Kidney (tissue), 13 donors: ENCODE measurements at regions not wholly inside any gene's neighbourhood (a gene's known extent, or its start where the extent isn't known, plus 50 kb on each side); places are given as distances from the start of the nearest gene placed in this dataset.

Experiments used
- DNase-seq, 5 donors: peaks; one replicate each; pipeline ENCODE4 v3.0.0-alpha.2; 2013 to 2020
- FAIRE-seq: peaks from 2 replicates; lab custom pipeline; 2012; peaks lifted over from hg19 to GRCh38; lab: Jason Lieb, UNC
- H3K27ac ChIP-seq, 2 donors: one replicate each; pipeline ENCODE4 v1.7.0; 2013; ENCODE audit warnings: low read depth in 2 of 2, low read length in 2 of 2, inconsistent platforms in 1 of 2
- H3K27me3 ChIP-seq: one replicate; pipeline ENCODE4 v1.7.1; 2013; ENCODE audit warnings: low read length, inconsistent platforms; ENCODE audit not compliant: control insufficient read depth, insufficient read depth
- H3K36me3 ChIP-seq, 3 donors: one replicate each; pipeline versions ENCODE4 v1.7.0 to v1.7.1; 2013; ENCODE audit warnings: low read length in 3 of 3, control low read depth in 1 of 3, inconsistent platforms in 1 of 3; ENCODE audit not compliant: insufficient read depth in 3 of 3, control insufficient read depth in 2 of 3
- H3K4me1 ChIP-seq, 3 donors: one replicate each; pipeline versions ENCODE4 v1.7.0 to v1.7.1; 2013; ENCODE audit warnings: low read length in 3 of 3, inconsistent platforms in 1 of 3, low read depth in 1 of 3; ENCODE audit not compliant: control insufficient read depth in 2 of 3, insufficient read depth in 2 of 3
- H3K4me3 ChIP-seq, 3 donors: one replicate each; pipeline versions ENCODE4 v1.7.0 to v1.8.1; 2013; ENCODE audit warnings: low read length in 3 of 3, control low read depth in 1 of 3, inconsistent platforms in 1 of 3
- H3K9ac ChIP-seq, 3 donors: one replicate each; pipeline versions ENCODE4 v1.7.0 to v1.7.1; 2013; ENCODE audit warnings: low read length in 3 of 3, control low read depth in 1 of 3, inconsistent platforms in 1 of 3
- H3K9me3 ChIP-seq, 3 donors: one replicate each; pipeline versions ENCODE4 v1.7.0 to v1.7.1; 2013; ENCODE audit warnings: low read length in 3 of 3, control low read depth in 1 of 3, inconsistent platforms in 1 of 3; ENCODE audit not compliant: control insufficient read depth in 2 of 3, insufficient read depth in 1 of 3
- CTCF ChIP-seq: IDR thresholded peaks from 3 replicates; pipeline ENCODE4 v1.5.1; 2012; ENCODE audit warnings: mild to moderate bottlenecking, moderate library complexity, borderline replicate concordance; ENCODE audit not compliant: insufficient read depth; ENCODE audit errors: extremely low read depth
- intact Hi-C: fragments of 100-400 bp; cut with DNase I; formaldehyde crosslinking; loops from one replicate; pipeline ENCODE4 v1.11.1; 2022
- donor health status: control.
- donor health status: control.
- donor health status: control.
- donor health status: control.
- donor health status: control.
- donor health status: DM: yes; HTN: yes; CAD: no.
- donor health status: Normal renal cell carcinoma (clear cell type).

- no peak for FAIRE-seq
- no peak for TF ChIP-seq CTCF
Measured at GRCh38 chr5:110338341-110339083, 388.0 kb downstream of the TMEM232 start.

GRCh38 chr5:110339399-110339798 lies 387.1 kb downstream of the TMEM232 start:
- DNase-seq (no peak), FAIRE-seq (no peak)
- Histone ChIP-seq H3K27me3 (no peaks in the 10 kb centered on the region), H3K4me1 (no peaks in the 10 kb centered on the region), H3K36me3 (no peaks in the 10 kb centered on the region), H3K9me3 (no peaks in the 10 kb centered on the region), H3K4me3 (no peak overlapping the region), H3K27ac (no peak overlapping the region), H3K9ac (no peak overlapping the region)
- intact Hi-C loops, result no loop called here
- no peak for TF ChIP-seq CTCF

More at GRCh38 chr5:110338341-110339083, 388.0 kb downstream of the TMEM232 start:
- H3K36me3 ChIP-seq, result no peaks in the 10 kb centered on the region
- H3K9me3 ChIP-seq, result no peaks in the 10 kb centered on the region
- H3K27me3 ChIP-seq, result no peaks in the 10 kb centered on the region
- H3K9ac ChIP-seq, result no peak overlapping the region
- intact Hi-C loops, result no loop called here
- no peak overlapping the region for H3K27ac ChIP-seq
- DNase-seq, result no peak
- H3K4me1 ChIP-seq, result no peaks in the 10 kb centered on the region
- no peak overlapping the region for H3K4me3 ChIP-seq

- no peak for DNase-seq
- Histone ChIP-seq H3K9ac (no peak overlapping the region), H3K27me3 (no peaks in the 10 kb centered on the region), H3K9me3 (no peaks in the 10 kb centered on the region), H3K4me1 (no peaks in the 10 kb centered on the region), H3K4me3 (no peak overlapping the region), H3K36me3 (no peaks in the 10 kb centered on the region), H3K27ac (no peak overlapping the region)
- no peak for FAIRE-seq
- TF ChIP-seq CTCF, result no peak
- intact Hi-C loops, result no loop called here
Measured at GRCh38 chr5:110341836-110342235, 384.6 kb downstream of the TMEM232 start.
